ENCODE measurements at regions not wholly inside any gene's neighbourhood (a gene's known extent, or its start where the extent isn't known, plus 50 kb on each side); places are given as distances from the start of the nearest gene placed in this dataset.

DNA sequence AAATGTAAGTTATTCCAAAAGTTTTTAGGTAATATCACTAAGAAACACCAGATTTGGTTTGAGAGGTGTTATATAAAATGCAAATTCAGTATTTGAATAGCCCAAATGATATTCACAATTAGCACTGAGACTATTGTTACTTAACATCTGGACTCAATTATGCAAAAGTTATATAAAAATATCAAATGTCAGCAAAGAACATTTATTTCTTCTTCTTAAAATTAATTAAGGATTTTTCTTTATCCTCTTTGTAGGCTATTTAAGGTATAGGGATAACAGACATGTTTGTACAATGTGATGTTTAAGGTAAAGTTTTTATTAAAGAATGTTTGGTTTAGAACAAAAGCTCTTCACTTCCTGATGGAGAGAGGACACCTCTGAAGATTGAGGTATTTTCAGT lies 63.3 kb upstream of the GK2 start (continued):
- TF ChIP-seq, protein P1, sequence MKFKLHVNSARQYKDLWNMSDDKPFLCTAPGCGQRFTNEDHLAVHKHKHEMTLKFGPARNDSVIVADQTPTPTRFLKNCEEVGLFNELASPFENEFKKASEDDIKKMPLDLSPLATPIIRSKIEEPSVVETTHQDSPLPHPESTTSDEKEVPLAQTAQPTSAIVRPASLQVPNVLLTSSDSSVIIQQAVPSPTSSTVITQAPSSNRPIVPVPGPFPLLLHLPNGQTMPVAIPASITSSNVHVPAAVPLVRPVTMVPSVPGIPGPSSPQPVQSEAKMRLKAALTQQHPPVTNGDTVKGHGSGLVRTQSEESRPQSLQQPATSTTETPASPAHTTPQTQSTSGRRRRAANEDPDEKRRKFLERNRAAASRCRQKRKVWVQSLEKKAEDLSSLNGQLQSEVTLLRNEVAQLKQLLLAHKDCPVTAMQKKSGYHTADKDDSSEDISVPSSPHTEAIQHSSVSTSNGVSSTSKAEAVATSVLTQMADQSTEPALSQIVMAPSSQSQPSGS (CRISPR knock-in tag; IDR thresholded peaks at IDR 0.05; ENCODE audit: borderline replicate concordance, low read depth), result no peak
- TF ChIP-seq KAT7 (CRISPR knock-in tag; IDR thresholded peaks at IDR 0.05; ENCODE audit: borderline replicate concordance) (no peak), FOXJ3 (CRISPR knock-in tag; IDR thresholded peaks at IDR 0.05; ENCODE audit: borderline replicate concordance) (no peak)

DNA sequence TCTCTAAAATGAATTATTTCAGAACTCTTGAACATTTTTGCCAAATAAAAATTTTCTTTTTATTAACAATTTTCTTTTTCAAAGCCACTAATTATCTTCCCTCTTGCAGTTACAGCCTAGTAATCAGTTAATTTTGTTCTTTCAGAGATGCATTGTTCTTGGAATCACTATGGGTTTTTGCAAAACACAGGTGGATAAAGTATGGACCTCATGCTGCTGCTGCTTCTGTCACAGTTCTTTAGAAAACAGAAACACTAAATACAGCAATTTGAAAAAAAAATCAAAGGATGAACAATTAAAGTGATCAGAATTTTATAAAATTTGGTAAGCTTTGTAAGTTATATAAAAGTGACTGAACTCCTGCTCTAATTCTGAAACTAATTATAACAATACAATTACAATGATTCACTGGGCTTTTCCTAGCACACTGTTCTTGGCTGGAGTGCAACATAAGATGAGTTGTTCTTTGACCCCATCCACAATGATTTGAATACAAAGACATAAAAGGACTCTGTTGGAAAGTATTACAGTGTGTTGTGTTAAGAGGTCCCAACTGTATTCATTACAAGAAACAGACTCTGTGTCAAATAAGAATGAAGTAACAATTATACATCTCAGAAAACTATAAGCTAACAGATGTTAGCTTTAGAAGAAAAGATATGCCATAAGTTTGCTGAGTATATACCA lies 59.4 kb upstream of the GK2 start:
- ChIA-PET POLR2A (no interaction called here), CTCF (no interaction called here)
- Mint-ChIP-seq H3K27me3 (ENCODE audit: low read depth) (no peaks in the 10 kb centered on the region), H3K36me3 (no peaks in the 10 kb centered on the region), H3K4me3 (no peak overlapping the region), H3K9me3 (peaks cover 13% of the 10 kb centered on the region; the same call in 1 of the 2 replicates), H3K27ac (no peak overlapping the region), H3K4me1 (peaks cover 22% of the 10 kb centered on the region)
- ATAC-seq (no peak), DNase-seq (ENCODE audit: low spot score) (no peak)
- TF ChIP-seq, protein P2, sequence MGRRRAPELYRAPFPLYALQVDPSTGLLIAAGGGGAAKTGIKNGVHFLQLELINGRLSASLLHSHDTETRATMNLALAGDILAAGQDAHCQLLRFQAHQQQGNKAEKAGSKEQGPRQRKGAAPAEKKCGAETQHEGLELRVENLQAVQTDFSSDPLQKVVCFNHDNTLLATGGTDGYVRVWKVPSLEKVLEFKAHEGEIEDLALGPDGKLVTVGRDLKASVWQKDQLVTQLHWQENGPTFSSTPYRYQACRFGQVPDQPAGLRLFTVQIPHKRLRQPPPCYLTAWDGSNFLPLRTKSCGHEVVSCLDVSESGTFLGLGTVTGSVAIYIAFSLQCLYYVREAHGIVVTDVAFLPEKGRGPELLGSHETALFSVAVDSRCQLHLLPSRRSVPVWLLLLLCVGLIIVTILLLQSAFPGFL (CRISPR knock-in tag; IDR thresholded peaks at IDR 0.05; ENCODE audit: borderline replicate concordance), result no peak
- TF ChIP-seq RORB (CRISPR knock-in tag; IDR thresholded peaks at IDR 0.05) (no peak), NFYB (CRISPR knock-in tag; conservative IDR thresholded peaks at IDR 0.05; ENCODE audit: low read depth) (no peak), ZNF416 (CRISPR knock-in tag; IDR thresholded peaks at IDR 0.05) (no peak)

DNA sequence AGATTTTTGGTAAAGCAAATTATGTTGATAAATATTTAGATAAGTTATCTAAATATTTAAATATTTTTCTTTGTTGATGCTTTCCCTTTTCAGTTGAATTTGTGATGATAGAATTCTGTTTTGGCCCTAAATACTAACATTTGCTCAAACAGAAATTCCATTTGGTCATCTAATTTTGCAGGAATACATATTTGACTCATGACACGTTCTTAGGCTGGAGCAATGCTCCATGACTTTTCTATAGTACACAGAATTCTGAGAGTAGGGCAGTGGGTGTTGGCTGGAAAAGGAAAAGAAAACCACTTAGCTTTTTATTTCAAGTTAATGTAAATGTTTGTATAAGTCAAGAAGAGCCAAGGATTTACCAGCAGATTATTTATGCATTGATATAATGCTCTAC lies 58.6 kb upstream of the GK2 start:
- no peak overlapping the region for H3K27ac Mint-ChIP-seq
- TF ChIP-seq ZNF416 (CRISPR knock-in tag; IDR thresholded peaks at IDR 0.05) (no peak), ZNF423 (CRISPR knock-in tag; IDR thresholded peaks at IDR 0.05) (no peak), ETV6 (CRISPR knock-in tag; IDR thresholded peaks at IDR 0.05) (no peak), FOXP1 (CRISPR knock-in tag; IDR thresholded peaks at IDR 0.05; ENCODE audit: borderline replicate concordance) (no peak), OVOL2 (CRISPR knock-in tag; IDR thresholded peaks at IDR 0.05; ENCODE audit: borderline replicate concordance) (no peak)
- TF ChIP-seq, protein P3, sequence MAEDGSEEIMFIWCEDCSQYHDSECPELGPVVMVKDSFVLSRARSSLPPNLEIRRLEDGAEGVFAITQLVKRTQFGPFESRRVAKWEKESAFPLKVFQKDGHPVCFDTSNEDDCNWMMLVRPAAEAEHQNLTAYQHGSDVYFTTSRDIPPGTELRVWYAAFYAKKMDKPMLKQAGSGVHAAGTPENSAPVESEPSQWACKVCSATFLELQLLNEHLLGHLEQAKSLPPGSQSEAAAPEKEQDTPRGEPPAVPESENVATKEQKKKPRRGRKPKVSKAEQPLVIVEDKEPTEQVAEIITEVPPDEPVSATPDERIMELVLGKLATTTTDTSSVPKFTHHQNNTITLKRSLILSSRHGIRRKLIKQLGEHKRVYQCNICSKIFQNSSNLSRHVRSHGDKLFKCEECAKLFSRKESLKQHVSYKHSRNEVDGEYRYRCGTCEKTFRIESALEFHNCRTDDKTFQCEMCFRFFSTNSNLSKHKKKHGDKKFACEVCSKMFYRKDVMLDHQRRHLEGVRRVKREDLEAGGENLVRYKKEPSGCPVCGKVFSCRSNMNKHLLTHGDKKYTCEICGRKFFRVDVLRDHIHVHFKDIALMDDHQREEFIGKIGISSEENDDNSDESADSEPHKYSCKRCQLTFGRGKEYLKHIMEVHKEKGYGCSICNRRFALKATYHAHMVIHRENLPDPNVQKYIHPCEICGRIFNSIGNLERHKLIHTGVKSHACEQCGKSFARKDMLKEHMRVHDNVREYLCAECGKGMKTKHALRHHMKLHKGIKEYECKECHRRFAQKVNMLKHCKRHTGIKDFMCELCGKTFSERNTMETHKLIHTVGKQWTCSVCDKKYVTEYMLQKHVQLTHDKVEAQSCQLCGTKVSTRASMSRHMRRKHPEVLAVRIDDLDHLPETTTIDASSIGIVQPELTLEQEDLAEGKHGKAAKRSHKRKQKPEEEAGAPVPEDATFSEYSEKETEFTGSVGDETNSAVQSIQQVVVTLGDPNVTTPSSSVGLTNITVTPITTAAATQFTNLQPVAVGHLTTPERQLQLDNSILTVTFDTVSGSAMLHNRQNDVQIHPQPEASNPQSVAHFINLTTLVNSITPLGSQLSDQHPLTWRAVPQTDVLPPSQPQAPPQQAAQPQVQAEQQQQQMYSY (CRISPR knock-in tag; IDR thresholded peaks at IDR 0.05), result no peak
- TF ChIP-seq, protein P4, sequence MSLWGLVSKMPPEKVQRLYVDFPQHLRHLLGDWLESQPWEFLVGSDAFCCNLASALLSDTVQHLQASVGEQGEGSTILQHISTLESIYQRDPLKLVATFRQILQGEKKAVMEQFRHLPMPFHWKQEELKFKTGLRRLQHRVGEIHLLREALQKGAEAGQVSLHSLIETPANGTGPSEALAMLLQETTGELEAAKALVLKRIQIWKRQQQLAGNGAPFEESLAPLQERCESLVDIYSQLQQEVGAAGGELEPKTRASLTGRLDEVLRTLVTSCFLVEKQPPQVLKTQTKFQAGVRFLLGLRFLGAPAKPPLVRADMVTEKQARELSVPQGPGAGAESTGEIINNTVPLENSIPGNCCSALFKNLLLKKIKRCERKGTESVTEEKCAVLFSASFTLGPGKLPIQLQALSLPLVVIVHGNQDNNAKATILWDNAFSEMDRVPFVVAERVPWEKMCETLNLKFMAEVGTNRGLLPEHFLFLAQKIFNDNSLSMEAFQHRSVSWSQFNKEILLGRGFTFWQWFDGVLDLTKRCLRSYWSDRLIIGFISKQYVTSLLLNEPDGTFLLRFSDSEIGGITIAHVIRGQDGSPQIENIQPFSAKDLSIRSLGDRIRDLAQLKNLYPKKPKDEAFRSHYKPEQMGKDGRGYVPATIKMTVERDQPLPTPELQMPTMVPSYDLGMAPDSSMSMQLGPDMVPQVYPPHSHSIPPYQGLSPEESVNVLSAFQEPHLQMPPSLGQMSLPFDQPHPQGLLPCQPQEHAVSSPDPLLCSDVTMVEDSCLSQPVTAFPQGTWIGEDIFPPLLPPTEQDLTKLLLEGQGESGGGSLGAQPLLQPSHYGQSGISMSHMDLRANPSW (CRISPR knock-in tag; conservative IDR thresholded peaks at IDR 0.05; ENCODE audit: low read depth), result no peak
- no peaks in the 10 kb centered on the region for H3K27me3 Mint-ChIP-seq (ENCODE audit: low read depth)
- no peak overlapping the region for H3K4me3 Mint-ChIP-seq
- H3K9me3 Mint-ChIP-seq, result peaks cover 13% of the 10 kb centered on the region; the same call in 1 of the 2 replicates
- peaks cover 22% of the 10 kb centered on the region for H3K4me1 Mint-ChIP-seq
- ATAC-seq, result no peak
- no peaks in the 10 kb centered on the region for H3K36me3 Mint-ChIP-seq
- ChIA-PET POLR2A (no interaction called here), CTCF (no interaction called here)
- DNase-seq (ENCODE audit: low spot score), result no peak
